ENCODE measurements at regions not wholly inside any gene's neighbourhood (a gene's known extent, or its start where the extent isn't known, plus 50 kb on each side); places are given as distances from the start of the nearest gene placed in this dataset.

GRCh38 chr9:87006956-87007355 lies 59.6 kb upstream of the GAS1 start:
- WGBS (ENCODE audit: low lambda C conversion rate, missing lambda C conversion rate) = 87% methylated on average over 4 of the region's 4 CpGs

GRCh38 chr9:87007711-87008366 lies 60.5 kb upstream of the GAS1 start:
- Histone ChIP-seq H3K4me3 (no peak overlapping the region), H3K27me3 (no peaks in the 10 kb centered on the region), H3K9me3 (ENCODE audit: low read depth) (no peaks in the 10 kb centered on the region), H2AFZ (no peak overlapping the region), H3K27ac (no peak overlapping the region), H3K4me1 (ENCODE audit: insufficient read depth) (no peaks in the 10 kb centered on the region), H3K36me3 (replicated peaks; ENCODE audit: insufficient read depth, low read depth) (no peaks in the 10 kb centered on the region), H3K9me2 (replicated peaks; ENCODE audit: insufficient read depth) (no peaks in the 10 kb centered on the region), H4K20me1 (ENCODE audit: insufficient read depth, poor library complexity, severe bottlenecking) (no peaks in the 10 kb centered on the region), H3K79me2 (no peaks in the 10 kb centered on the region), H3K4me2 (no peak overlapping the region)
- 70% methylated on average over 4 of the region's 4 CpGs for WGBS (ENCODE audit: low lambda C conversion rate, missing lambda C conversion rate)
- DNase-seq (ENCODE audit: low spot score) = no peak
- no peak for TF ChIP-seq EZH2 (IDR thresholded peaks at IDR 0.05; ENCODE audit: borderline replicate concordance)
- TF ChIP-seq EZH2phosphoT487 (IDR thresholded peaks at IDR 0.05; ENCODE audit: low read depth, severe bottlenecking, unreplicated experiment) = no peak
- no peak for TF ChIP-seq CTCF (IDR thresholded peaks at IDR 0.05; ENCODE audit: poor library complexity)

More at GRCh38 chr9:87006956-87007355, 59.6 kb upstream of the GAS1 start:
- H3K27me3 ChIP-seq = no peaks in the 10 kb centered on the region
- DNase-seq (ENCODE audit: low spot score) = no peak
- H3K79me2 ChIP-seq = no peaks in the 10 kb centered on the region
- H3K36me3 ChIP-seq (replicated peaks; ENCODE audit: insufficient read depth, low read depth) = no peaks in the 10 kb centered on the region
- no peaks in the 10 kb centered on the region for H3K9me3 ChIP-seq (ENCODE audit: low read depth)
- no peak overlapping the region for H3K27ac ChIP-seq
- no peak overlapping the region for H2AFZ ChIP-seq
- no peak overlapping the region for H3K4me2 ChIP-seq
- H3K4me1 ChIP-seq (ENCODE audit: insufficient read depth) = no peaks in the 10 kb centered on the region
- H4K20me1 ChIP-seq (ENCODE audit: insufficient read depth, poor library complexity, severe bottlenecking) = no peaks in the 10 kb centered on the region
- no peak overlapping the region for H3K4me3 ChIP-seq
- TF ChIP-seq CTCF (IDR thresholded peaks at IDR 0.05; ENCODE audit: poor library complexity) (no peak), EZH2phosphoT487 (IDR thresholded peaks at IDR 0.05; ENCODE audit: low read depth, severe bottlenecking, unreplicated experiment) (no peak), EZH2 (IDR thresholded peaks at IDR 0.05; ENCODE audit: borderline replicate concordance) (no peak)
- no peaks in the 10 kb centered on the region for H3K9me2 ChIP-seq (replicated peaks; ENCODE audit: insufficient read depth)

GRCh38 chr9:87008667-87009066 lies 61.4 kb upstream of the GAS1 start:
- WGBS (ENCODE audit: low lambda C conversion rate, missing lambda C conversion rate) = 82% methylated on average over 4 of the region's 4 CpGs
- Histone ChIP-seq H3K79me2 (no peaks in the 10 kb centered on the region), H4K20me1 (ENCODE audit: insufficient read depth, poor library complexity, severe bottlenecking) (no peaks in the 10 kb centered on the region), H3K27ac (no peak overlapping the region), H3K36me3 (replicated peaks; ENCODE audit: insufficient read depth, low read depth) (no peaks in the 10 kb centered on the region), H2AFZ (no peak overlapping the region), H3K27me3 (no peaks in the 10 kb centered on the region), H3K9me3 (ENCODE audit: low read depth) (no peaks in the 10 kb centered on the region), H3K9me2 (replicated peaks; ENCODE audit: insufficient read depth) (no peaks in the 10 kb centered on the region), H3K4me3 (no peak overlapping the region), H3K4me2 (no peak overlapping the region), H3K4me1 (ENCODE audit: insufficient read depth) (no peaks in the 10 kb centered on the region)
- no peak for TF ChIP-seq CTCF (IDR thresholded peaks at IDR 0.05; ENCODE audit: poor library complexity)
- no peak for DNase-seq (ENCODE audit: low spot score)

GRCh38 chr9:87010626-87011025 lies 63.3 kb upstream of the GAS1 start:
- TF ChIP-seq EZH2phosphoT487 (IDR thresholded peaks at IDR 0.05; ENCODE audit: low read depth, severe bottlenecking, unreplicated experiment) (no peak), EZH2 (IDR thresholded peaks at IDR 0.05; ENCODE audit: borderline replicate concordance) (no peak), CTCF (IDR thresholded peaks at IDR 0.05; ENCODE audit: poor library complexity) (no peak)
- 74% methylated on average over 3 of the region's 3 CpGs for WGBS (ENCODE audit: low lambda C conversion rate, missing lambda C conversion rate)
- Histone ChIP-seq H3K79me2 (no peaks in the 10 kb centered on the region), H2AFZ (no peak overlapping the region), H3K9me3 (ENCODE audit: low read depth) (no peaks in the 10 kb centered on the region), H3K4me3 (no peak overlapping the region), H3K4me1 (ENCODE audit: insufficient read depth) (no peaks in the 10 kb centered on the region), H3K9me2 (replicated peaks; ENCODE audit: insufficient read depth) (no peaks in the 10 kb centered on the region), H3K27me3 (no peaks in the 10 kb centered on the region), H4K20me1 (ENCODE audit: insufficient read depth, poor library complexity, severe bottlenecking) (no peaks in the 10 kb centered on the region), H3K36me3 (replicated peaks; ENCODE audit: insufficient read depth, low read depth) (no peaks in the 10 kb centered on the region), H3K4me2 (no peak overlapping the region), H3K27ac (no peak overlapping the region)
- no peak for DNase-seq (ENCODE audit: low spot score)
